HG03039 (cell line): ENCODE measurements at regions not wholly inside any gene's neighbourhood (a gene's known extent, or its start where the extent isn't known, plus 50 kb on each side); places are given as distances from the start of the nearest gene placed in this dataset.
"Not testable (repeated sequence)": the region's sequence is repeated elsewhere in the genome, so short reads cannot be mapped to it uniquely, and the experiment has no call there.

Experiments used
- ATAC-seq: cut with Tn5 transposase; IDR thresholded peaks from one replicate; pipeline ENCODE4 v1.9.1; 2021; ENCODE audit warnings: mild to moderate bottlenecking, moderate library complexity; ENCODE audit not compliant: unreplicated experiment

DNA sequence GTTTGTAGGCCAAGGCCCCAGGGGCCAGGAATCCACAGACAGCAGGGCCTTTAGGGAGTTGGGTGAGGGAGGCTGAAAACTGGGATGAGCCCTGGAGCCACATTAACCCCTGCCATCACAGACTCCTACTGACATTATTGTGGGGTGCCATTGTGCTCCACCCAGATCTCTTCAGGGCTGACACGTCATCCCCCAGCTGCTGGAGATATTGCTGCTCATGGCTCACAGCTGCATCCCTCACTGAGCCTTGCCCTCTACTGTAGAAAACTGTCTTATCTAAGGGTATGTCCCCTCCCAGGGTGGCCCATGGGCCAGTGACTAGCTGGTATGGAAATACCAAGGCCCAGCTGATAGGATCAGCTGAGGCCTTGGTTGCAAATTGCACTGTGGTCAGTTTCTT lies 87.3 kb upstream of the PRR23C start:
- ATAC-seq, result no peak

DNA sequence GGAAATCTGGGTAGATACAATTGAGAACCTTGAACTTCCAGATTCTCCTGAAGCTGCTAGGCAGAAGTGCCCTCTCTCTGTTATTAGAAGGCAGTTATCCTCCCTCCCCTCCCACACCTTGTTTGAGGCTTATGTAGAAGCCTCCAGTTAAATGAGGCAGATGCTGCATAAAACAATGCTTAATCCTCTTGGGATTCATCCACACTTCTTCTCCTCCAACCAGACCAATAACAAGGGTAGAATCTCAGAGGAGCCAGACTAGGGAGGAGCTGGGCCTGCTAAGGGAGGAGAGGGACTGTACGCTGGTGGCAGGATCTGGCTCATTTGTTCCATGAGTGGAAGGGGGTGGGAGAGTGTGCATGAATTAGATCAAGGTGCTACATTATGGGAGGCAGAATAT lies 88.3 kb upstream of the PRR23C start:
- no peak for ATAC-seq

GRCh38 chr3:139134678-139135372 lies 90.1 kb upstream of the PRR23C start:
- no peak for ATAC-seq

GRCh38 chr3:139135657-139136056 lies 91.0 kb upstream of the PRR23C start:
- ATAC-seq, result no peak

GRCh38 chr3:139136469-139137202 lies 91.9 kb upstream of the PRR23C start:
- ATAC-seq, result no peak

GRCh38 chr3:139140553-139140952 lies 95.9 kb upstream of the PRR23C start:
- no peak for ATAC-seq

DNA sequence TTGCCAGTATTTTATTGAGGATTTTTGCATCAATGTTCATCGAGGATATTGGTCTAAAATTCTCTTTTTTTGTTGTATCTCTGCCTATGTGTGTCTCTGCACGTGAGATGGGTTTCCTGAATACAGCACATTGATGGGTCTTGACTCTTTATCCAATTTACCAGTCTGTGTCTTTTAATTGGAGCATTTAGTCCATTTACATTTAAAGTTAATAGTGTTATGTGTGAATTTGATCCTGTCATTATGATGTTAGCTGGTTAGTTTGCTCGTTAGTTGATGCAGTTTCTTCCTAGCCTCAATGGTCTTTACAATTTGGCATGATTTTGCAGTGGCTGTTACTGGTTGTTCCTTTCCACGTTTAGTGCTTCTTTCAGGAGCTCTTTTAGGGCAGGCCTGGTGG lies 101.3 kb upstream of the PRR23C start:
- not testable (repeated sequence) for ATAC-seq

DNA sequence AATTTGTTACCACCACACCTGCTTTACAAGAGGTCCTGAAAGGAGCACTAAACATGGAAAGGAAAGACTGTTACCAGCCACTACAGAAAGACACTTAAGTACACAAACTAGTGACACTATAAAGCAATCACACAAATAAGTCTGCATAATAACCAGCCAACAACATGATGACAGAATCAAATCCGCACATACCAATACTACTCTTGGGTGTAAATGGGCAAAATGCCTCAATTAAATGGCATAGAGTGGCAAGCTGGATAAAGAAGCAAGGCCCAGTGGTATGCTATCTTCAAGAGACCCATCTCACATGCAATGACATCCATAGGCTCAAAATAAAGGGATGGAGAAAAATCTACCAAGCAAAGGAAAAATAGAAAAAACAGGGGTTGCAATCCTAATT lies 106.8 kb upstream of the PRR23C start:
- no peak for ATAC-seq

DNA sequence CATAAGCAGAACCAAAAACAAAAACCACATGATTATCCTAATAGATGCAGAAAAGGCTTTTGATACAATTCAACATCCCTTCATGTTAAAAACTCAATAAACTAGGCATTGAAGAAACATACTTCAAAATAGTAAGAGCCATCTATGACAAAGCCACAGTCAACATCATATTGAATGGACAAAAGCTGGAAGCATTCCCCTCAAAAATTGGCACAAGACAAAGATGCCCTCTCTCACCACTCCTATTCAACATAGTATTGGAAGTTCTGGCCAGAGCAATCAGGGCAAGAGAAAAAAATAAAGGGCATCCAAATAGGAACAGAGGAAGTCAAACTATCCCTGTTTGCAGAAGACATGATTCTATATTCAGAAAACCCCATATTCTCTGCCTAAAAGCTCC lies 108.7 kb upstream of the PRR23C start:
- not testable (repeated sequence) for ATAC-seq

DNA sequence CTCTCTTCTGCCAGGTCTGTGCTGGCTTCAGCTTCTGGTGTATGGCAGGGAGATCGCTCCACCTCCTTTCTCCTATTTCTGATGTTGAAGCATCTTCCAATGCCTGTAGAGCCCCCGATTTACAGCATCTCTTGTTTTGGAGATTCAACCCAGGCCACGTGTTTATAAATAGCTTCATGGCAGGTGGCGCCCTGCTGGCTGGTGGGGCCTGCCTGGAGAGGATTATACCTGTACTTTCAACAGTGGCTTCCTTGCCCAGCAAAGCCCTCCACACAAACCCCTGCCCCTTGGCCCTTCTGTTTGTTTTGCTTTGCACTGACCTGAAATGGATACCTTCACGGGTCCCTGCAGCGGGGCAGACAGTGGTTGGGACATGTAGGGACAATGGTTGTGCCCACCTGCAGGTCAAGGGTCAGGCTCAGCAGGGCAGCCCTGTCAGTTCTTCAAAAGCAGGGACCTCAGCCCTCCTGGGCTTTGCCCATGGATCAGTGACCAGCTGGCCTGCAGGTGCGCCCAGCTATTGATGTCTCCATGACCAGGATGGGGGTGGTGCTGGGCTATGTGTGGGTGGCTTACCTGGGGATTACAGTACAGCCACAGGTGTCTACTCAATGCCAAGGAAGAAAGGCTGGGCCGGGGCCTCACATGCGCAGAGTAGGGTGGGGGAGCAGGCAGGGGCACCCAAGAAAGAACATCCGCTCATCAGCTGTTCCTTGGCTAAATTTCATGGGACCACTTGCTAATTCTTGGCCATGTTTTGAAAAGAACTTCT lies 112.7 kb upstream of the PRR23C start:
- ATAC-seq, result no peak

GRCh38 chr3:139159356-139159755 lies 114.7 kb upstream of the PRR23C start:
- no peak for ATAC-seq

- no peak for ATAC-seq
These were observed 128.8 kb upstream of the PRR23C start for GRCh38 chr3:139173372-139174108.

DNA sequence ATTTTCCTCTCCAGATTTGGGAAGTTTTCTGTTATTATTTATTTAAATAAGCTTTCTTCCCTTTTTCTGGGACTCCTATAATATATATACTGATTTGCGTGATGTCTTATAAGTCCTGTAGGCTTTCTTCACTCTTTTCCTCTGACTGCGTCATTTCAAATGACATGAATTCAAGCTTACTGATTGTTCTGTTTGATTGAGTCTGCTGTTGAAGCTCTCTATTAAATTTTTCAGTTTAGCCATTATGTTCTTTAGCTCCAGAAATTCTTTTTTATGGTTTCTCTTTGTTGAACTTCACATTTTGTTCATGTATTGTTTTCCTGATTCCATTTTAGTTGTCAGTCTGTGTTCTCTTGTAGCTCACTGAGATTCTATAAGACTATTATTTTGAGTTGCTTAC lies 135.8 kb upstream of the PRR23C start:
- ATAC-seq, result no peak

- ATAC-seq, result no peak
These were observed 137.5 kb upstream of the PRR23C start for GRCh38 chr3:139182143-139182542.

DNA sequence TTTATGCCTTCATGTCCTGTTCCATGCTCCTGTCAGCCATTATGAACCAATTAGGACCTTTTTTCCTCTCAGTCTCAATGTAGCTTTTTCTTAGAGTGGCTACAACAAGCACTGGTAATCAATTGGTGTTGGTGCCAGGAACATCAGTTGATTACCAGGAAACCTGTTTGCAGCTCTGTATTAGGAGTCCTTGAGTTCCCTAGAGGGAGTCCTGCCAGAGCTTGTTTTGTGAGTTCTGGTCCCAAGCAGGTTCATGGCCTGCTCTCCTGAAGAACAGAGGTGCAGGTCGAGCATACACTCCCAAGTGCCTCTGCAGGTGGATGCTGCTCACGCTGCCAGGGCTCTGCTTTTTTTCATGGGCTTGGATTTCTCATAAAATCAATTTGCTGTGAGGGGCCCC lies 137.9 kb upstream of the PRR23C start:
- no peak for ATAC-seq

- ATAC-seq, result no peak
These were observed 140.8 kb upstream of the PRR23C start for GRCh38 chr3:139185527-139185926.

DNA sequence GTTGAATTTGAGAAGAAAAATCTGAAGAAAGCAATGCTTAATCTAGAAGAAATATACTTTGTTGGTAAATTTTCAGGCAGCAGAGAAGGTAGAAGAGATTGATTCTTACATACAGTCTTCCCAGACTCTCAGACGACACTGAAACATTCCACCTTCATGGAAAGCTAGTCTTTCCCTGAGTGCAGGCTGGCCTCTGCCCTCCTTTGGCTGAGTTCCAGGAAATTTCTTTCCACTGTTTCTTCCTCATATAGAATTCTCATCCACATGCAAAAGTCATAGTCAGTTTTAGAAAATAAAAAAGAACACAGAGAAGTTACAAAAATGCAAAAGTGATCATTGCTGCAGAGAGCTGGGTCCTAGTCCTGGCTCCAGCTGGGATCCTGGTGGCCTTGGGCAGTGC lies 142.5 kb upstream of the PRR23C start:
- no peak for ATAC-seq

DNA sequence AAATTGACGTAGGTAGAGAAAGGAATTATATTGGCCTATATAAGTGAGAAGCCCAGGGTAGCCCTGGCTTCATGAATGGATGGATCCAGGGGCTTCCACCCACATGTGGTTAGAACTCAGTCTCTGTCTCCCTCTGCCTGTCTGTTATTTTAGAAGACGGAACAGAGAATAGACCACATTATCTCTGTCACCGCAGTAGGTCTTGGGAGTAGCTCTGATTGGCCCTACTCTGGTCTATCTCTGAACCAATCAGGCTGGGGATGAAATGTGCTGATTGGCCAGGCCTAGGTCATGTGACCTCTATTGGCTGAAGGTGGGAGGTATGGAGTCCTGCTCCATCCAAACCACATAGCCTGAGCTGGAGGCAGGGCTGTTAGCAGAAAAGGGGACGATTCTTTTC lies 143.0 kb upstream of the PRR23C start:
- no peak for ATAC-seq

- no peak for ATAC-seq
These were observed 145.3 kb upstream of the PRR23C start for GRCh38 chr3:139189943-139190342.

- ATAC-seq, result not testable (repeated sequence)
These were observed 149.4 kb upstream of the MRPS22 start for GRCh38 chr3:139194421-139194820.

GRCh38 chr3:139196146-139196545 lies 147.7 kb upstream of the MRPS22 start:
- not testable (repeated sequence) for ATAC-seq
